ENCODE measurements at regions not wholly inside any gene's neighbourhood (a gene's known extent, or its start where the extent isn't known, plus 50 kb on each side); places are given as distances from the start of the nearest gene placed in this dataset.

GRCh38 chr12:125544960-125545359, 479.7 kb downstream of the AACS start:
- no peaks in the 10 kb centered on the region for H4K20me1 ChIP-seq (ENCODE audit: low read length)
- no peak overlapping the region for H3K4me3 ChIP-seq (ENCODE audit: low read length)
- no peak for DNase-seq
- CTCF ChIA-PET, result no interaction called here
- H2AFZ ChIP-seq (ENCODE audit: low read length), result no peak overlapping the region
- TF ChIP-seq CTCF (conservative IDR thresholded peaks at IDR 0.05; ENCODE audit: low read depth, low read length) (no peak), EZH2phosphoT487 (IDR thresholded peaks at IDR 0.05; ENCODE audit: borderline replicate concordance, low read length) (no peak), EZH2 (IDR thresholded peaks at IDR 0.05; ENCODE audit: low read length, unreplicated experiment) (no peak)
- no peaks in the 10 kb centered on the region for H3K36me3 ChIP-seq (ENCODE audit: low read depth, low read length)
- no peak overlapping the region for H3K9ac ChIP-seq (ENCODE audit: low read length)
- H3K4me2 ChIP-seq (ENCODE audit: low read length), result no peak overlapping the region
- H3F3A ChIP-seq (ENCODE audit: low read length, unreplicated experiment), result no peaks in the 10 kb centered on the region
- intact Hi-C loops (cut with micrococcal nuclease), result no loop called here
- POLR2A ChIA-PET (ENCODE audit: unreplicated experiment), result no interaction called here
- no peaks in the 10 kb centered on the region for H3K9me3 ChIP-seq (ENCODE audit: low read length)
- no TSS peak for BruUV-seq (replicated peaks)
- no peak for ATAC-seq
- no peaks in the 10 kb centered on the region for H3K4me1 ChIP-seq (ENCODE audit: insufficient read depth, low read length)
- no peaks in the 10 kb centered on the region for H3K79me2 ChIP-seq (ENCODE audit: low read length)
- H3K9me2 ChIP-seq (replicated peaks; ENCODE audit: low read length), result no peaks in the 10 kb centered on the region
- no peaks in the 10 kb centered on the region for H3K27me3 ChIP-seq (ENCODE audit: low read length)
- H3K27ac ChIP-seq (ENCODE audit: low read length), result no peak overlapping the region

GRCh38 chr12:125549171-125549570, 483.9 kb downstream of the AACS start:
- Histone ChIP-seq H3K36me3 (ENCODE audit: low read depth, low read length) (no peaks in the 10 kb centered on the region), H3K79me2 (ENCODE audit: low read length) (no peaks in the 10 kb centered on the region), H2AFZ (ENCODE audit: low read length) (no peak overlapping the region), H3K27ac (ENCODE audit: low read length) (no peak overlapping the region), H3K4me1 (ENCODE audit: insufficient read depth, low read length) (no peaks in the 10 kb centered on the region), H3K9ac (ENCODE audit: low read length) (no peak overlapping the region), H3K27me3 (ENCODE audit: low read length) (no peaks in the 10 kb centered on the region), H3F3A (ENCODE audit: low read length, unreplicated experiment) (no peaks in the 10 kb centered on the region), H3K4me3 (ENCODE audit: low read length) (no peak overlapping the region), H3K9me2 (replicated peaks; ENCODE audit: low read length) (no peaks in the 10 kb centered on the region), H3K4me2 (ENCODE audit: low read length) (no peak overlapping the region), H3K9me3 (ENCODE audit: low read length) (no peaks in the 10 kb centered on the region), H4K20me1 (ENCODE audit: low read length) (no peaks in the 10 kb centered on the region)
- ChIA-PET CTCF (no interaction called here), POLR2A (ENCODE audit: unreplicated experiment) (no interaction called here)
- no peak for ATAC-seq
- no peak for DNase-seq
- intact Hi-C loops (cut with micrococcal nuclease), result no loop called here
- BruUV-seq (replicated peaks), result no TSS peak
- TF ChIP-seq CTCF (conservative IDR thresholded peaks at IDR 0.05; ENCODE audit: low read depth, low read length), result no peak
- no peak for TF ChIP-seq EZH2 (IDR thresholded peaks at IDR 0.05; ENCODE audit: low read length, unreplicated experiment)
- no peak for TF ChIP-seq EZH2phosphoT487 (IDR thresholded peaks at IDR 0.05; ENCODE audit: borderline replicate concordance, low read length)

GRCh38 chr12:125549836-125550235, 484.6 kb downstream of the AACS start:
- Histone ChIP-seq H3K36me3 (ENCODE audit: low read depth, low read length) (no peaks in the 10 kb centered on the region), H3K9ac (ENCODE audit: low read length) (no peak overlapping the region), H3F3A (ENCODE audit: low read length, unreplicated experiment) (no peaks in the 10 kb centered on the region), H3K79me2 (ENCODE audit: low read length) (no peaks in the 10 kb centered on the region), H3K27ac (ENCODE audit: low read length) (no peak overlapping the region), H2AFZ (ENCODE audit: low read length) (no peak overlapping the region), H3K4me3 (ENCODE audit: low read length) (no peak overlapping the region), H3K4me2 (ENCODE audit: low read length) (no peak overlapping the region), H3K9me3 (ENCODE audit: low read length) (no peaks in the 10 kb centered on the region), H3K27me3 (ENCODE audit: low read length) (no peaks in the 10 kb centered on the region), H4K20me1 (ENCODE audit: low read length) (no peaks in the 10 kb centered on the region), H3K4me1 (ENCODE audit: insufficient read depth, low read length) (no peaks in the 10 kb centered on the region), H3K9me2 (replicated peaks; ENCODE audit: low read length) (no peaks in the 10 kb centered on the region)
- ATAC-seq (no peak), DNase-seq (peak; percentile 5)
- POLR2A ChIA-PET (ENCODE audit: unreplicated experiment), result no interaction called here
- TF ChIP-seq EZH2phosphoT487 (IDR thresholded peaks at IDR 0.05; ENCODE audit: borderline replicate concordance, low read length), result no peak
- TF ChIP-seq CTCF (conservative IDR thresholded peaks at IDR 0.05; ENCODE audit: low read depth, low read length), result peak; percentile 55
- no peak for TF ChIP-seq EZH2 (IDR thresholded peaks at IDR 0.05; ENCODE audit: low read length, unreplicated experiment)
- CTCF ChIA-PET, result no interaction called here
- intact Hi-C loops (cut with micrococcal nuclease), result no loop called here
- BruUV-seq (replicated peaks), result no TSS peak

Measured in PC-3 (cell line).